SK-N-SH (cell line): ENCODE measurements at regions not wholly inside any gene's neighbourhood (a gene's known extent, or its start where the extent isn't known, plus 50 kb on each side); places are given as distances from the start of the nearest gene placed in this dataset.

ENCODE experiments used
- CTCF ChIA-PET: fragments of 300-600, 350-600 bp; formaldehyde crosslinking; extraction: SDS; loops from one replicate; lab custom pipeline; 2021; lab: Yijun Ruan, JAX
- POLR2A ChIA-PET: fragments of 350-600 bp; sonication (Branson Sonifier 250); formaldehyde crosslinking; extraction: SDS; loops from one replicate; lab custom pipeline; 2020; ENCODE audit warnings: antibody characterized with exemption, inconsistent platforms; lab: Yijun Ruan, JAX
- DNase-seq: peaks from one replicate; pipeline ENCODE4 v3.0.0; 2012
- H2AFZ ChIP-seq: fragments of 200-600 bp; sonication (generic); 2 replicates; pipeline ENCODE4 v1.8.1; 2016; ENCODE audit warnings: antibody characterized with exemption, mild to moderate bottlenecking, low read depth
- H3F3A ChIP-seq: fragments of 200-600 bp; sonication (generic); replicated peaks from 2 replicates; pipeline ENCODE3; 2016; ENCODE audit warnings: antibody characterized with exemption, mild to moderate bottlenecking; ENCODE audit not compliant: insufficient read depth
- H3K27ac ChIP-seq, 2 experiments: fragments of 200-500 bp in 1 of 2; fragments of 200-600 bp in 1 of 2; sonication (Bioruptor generic) in 1 of 2; sonication (generic), shearing (Covaris generic) in 1 of 2; 2 replicates each; pipeline versions ENCODE4 v1.5.1 to v1.6.1; 2014 to 2016; ENCODE audit warnings: low read depth in 2 of 2, inconsistent platforms in 1 of 2, low read length in 1 of 2, mild to moderate bottlenecking in 1 of 2, mixed read lengths in 1 of 2
- H3K27me3 ChIP-seq: fragments of 200-600 bp; sonication (generic), shearing (Covaris generic); 2 replicates; pipeline ENCODE4 v1.6.1; 2016; ENCODE audit warnings: mixed run types; ENCODE audit not compliant: insufficient read depth
- H3K36me3 ChIP-seq, 2 experiments: fragments of 200-500 bp in 1 of 2; fragments of 200-600 bp in 1 of 2; sonication (Bioruptor generic) in 1 of 2; sonication (generic) in 1 of 2; replicated peaks in 1 of 2; 2 replicates each; pipeline versions ENCODE3 to v1.5.1; 2014 to 2016; ENCODE audit warnings: low read length in 1 of 2, mild to moderate bottlenecking in 1 of 2; ENCODE audit not compliant: insufficient read depth in 2 of 2, control insufficient read depth in 1 of 2
- H3K4me1 ChIP-seq, 2 experiments: fragments of 200-500 bp in 1 of 2; fragments of 200-600 bp in 1 of 2; sonication (Bioruptor generic) in 1 of 2; sonication (generic), shearing (Covaris generic) in 1 of 2; 2 replicates each; pipeline versions ENCODE4 v1.5.1 to v1.6.1; 2014 to 2016; ENCODE audit warnings: low read depth in 1 of 2, low read length in 1 of 2, mixed run types in 1 of 2; ENCODE audit not compliant: insufficient read depth in 2 of 2, control insufficient read depth in 1 of 2
- H3K4me2 ChIP-seq: fragments of 200-600 bp; sonication (generic), shearing (Covaris generic); 2 replicates; pipeline ENCODE4 v1.6.1; 2017; ENCODE audit warnings: mixed run types
- H3K4me3 ChIP-seq, 2 experiments: fragments of 200-500 bp in 1 of 2; fragments of 200-600 bp in 1 of 2; sonication (Bioruptor generic) in 1 of 2; sonication (generic), shearing (Covaris generic) in 1 of 2; 2 replicates each; pipeline versions ENCODE4 v1.5.1 to v1.8.1; 2014 to 2016; ENCODE audit warnings: low read depth in 2 of 2, inconsistent platforms in 1 of 2, low read length in 1 of 2, mild to moderate bottlenecking in 1 of 2, mixed read lengths in 1 of 2, moderate library complexity in 1 of 2
- H3K79me2 ChIP-seq: fragments of 200-600 bp; sonication (generic); 2 replicates; pipeline ENCODE4 v1.8.1; 2017; ENCODE audit warnings: mild to moderate bottlenecking; ENCODE audit not compliant: insufficient read depth
- H3K9ac ChIP-seq: fragments of 200-600 bp; sonication (generic); 2 replicates; pipeline ENCODE4 v1.6.1; 2017; ENCODE audit warnings: mixed run types
- H3K9me2 ChIP-seq: fragments of 200-600 bp; sonication (generic); 2 replicates; pipeline ENCODE4 v1.6.1; 2017; ENCODE audit warnings: mixed run types
- H3K9me3 ChIP-seq: fragments of 200-600 bp; sonication (generic); 2 replicates; pipeline ENCODE4 v1.6.1; 2017; ENCODE audit warnings: mixed run types, mild to moderate bottlenecking, moderate library complexity
- H4K20me1 ChIP-seq: fragments of 200-600 bp; sonication (generic); 2 replicates; pipeline ENCODE4 v1.6.1; 2017; ENCODE audit warnings: mild to moderate bottlenecking, mixed run types; ENCODE audit not compliant: insufficient read depth
- ELF1 ChIP-seq: IDR thresholded peaks from 2 replicates; pipeline ENCODE4 v1.4.0; 2012
- EP300 ChIP-seq, 2 experiments: IDR thresholded peaks; 2 replicates each; pipeline versions ENCODE4 v1.4.0 to v1.6.1; 2012; ENCODE audit warnings: borderline replicate concordance in 1 of 2, low read depth in 1 of 2, low read length in 1 of 2
- EZH2phosphoT487 ChIP-seq: fragments of 200-600 bp; sonication (generic); IDR thresholded peaks from 2 replicates; pipeline ENCODE4 v1.6.1; 2017; ENCODE audit warnings: low read depth, mixed run types, mild to moderate bottlenecking, antibody characterized with exemption, moderate library complexity, borderline replicate concordance
- FOSL2 ChIP-seq: IDR thresholded peaks from 2 replicates; pipeline ENCODE4 v1.4.0; 2012; ENCODE audit warnings: low read depth, mild to moderate bottlenecking, moderate library complexity, borderline replicate concordance
- GATA2 ChIP-seq: sonication (generic); formaldehyde crosslinking; IDR thresholded peaks from 2 replicates; pipeline ENCODE4 v1.5.0; 2020; ENCODE audit warnings: mild to moderate bottlenecking, missing genetic modification reagents
- JUND ChIP-seq: IDR thresholded peaks from 2 replicates; pipeline ENCODE4 v1.4.0; 2012
- MAX ChIP-seq: IDR thresholded peaks from 2 replicates; pipeline ENCODE4 v1.4.0; 2012; ENCODE audit warnings: low read depth
- RAD21 ChIP-seq: IDR thresholded peaks from 2 replicates; pipeline ENCODE4 v1.6.1; 2012; ENCODE audit warnings: mild to moderate bottlenecking, low read length
- RFX5 ChIP-seq: IDR thresholded peaks from 2 replicates; pipeline ENCODE4 v1.6.1; 2012; ENCODE audit warnings: mild to moderate bottlenecking, improper control_type of control experiment, low read length
- TAF1 ChIP-seq: IDR thresholded peaks from 2 replicates; pipeline ENCODE4 v1.6.1; 2012; ENCODE audit warnings: low read depth, mild to moderate bottlenecking, low read length, moderate library complexity, borderline replicate concordance
- TCF12 ChIP-seq: IDR thresholded peaks from 2 replicates; pipeline ENCODE4 v1.4.0; 2012
- YY1 ChIP-seq: IDR thresholded peaks from 2 replicates; pipeline ENCODE4 v1.4.0; 2012; ENCODE audit warnings: low read depth, mild to moderate bottlenecking
- WGBS: methylation state at CpG from one replicate; pipeline ENCODE4 v1.1.6; 2017; ENCODE audit warnings: low lambda C conversion rate; 5-methylcytosine and 5-hydroxymethylcytosine counted together
- TF ChIP-seq, protein P1 (sequence below): fragments of 150-350 bp; IDR thresholded peaks from 2 replicates; pipeline ENCODE4 v1.6.1; 2017; ENCODE audit warnings: antibody characterized with exemption, low read length, low read depth, borderline replicate concordance
- TF ChIP-seq, protein P2 (sequence below): IDR thresholded peaks from 2 replicates; pipeline ENCODE4 v1.4.0; 2012; ENCODE audit warnings: low read depth, borderline replicate concordance

DNA sequence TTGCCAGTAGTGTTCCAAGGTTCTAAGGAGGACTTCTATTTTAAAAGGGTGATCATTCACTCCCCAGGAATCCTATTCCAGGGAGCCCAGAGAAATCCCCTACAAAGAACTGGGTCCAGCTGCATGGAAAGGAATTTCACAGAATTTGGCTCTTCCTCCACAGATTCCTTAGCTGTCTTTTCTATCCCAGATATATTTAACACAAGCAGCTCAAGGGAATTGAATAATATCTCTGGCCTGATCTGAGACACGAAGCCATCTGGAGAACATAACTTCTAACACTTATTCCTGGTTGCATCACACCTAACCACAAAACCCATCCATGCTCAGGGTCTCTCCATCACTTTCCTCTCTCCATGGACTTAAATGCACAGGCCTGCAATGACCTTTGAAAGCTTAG, 306.7 kb upstream of the ACVR2A start:
- DNase-seq = no peak
- Histone ChIP-seq H3K9ac (no peak overlapping the region), H2AFZ (no peak overlapping the region), H3K4me2 (no peak overlapping the region), H3K36me3 (no peaks in the 10 kb centered on the region), H4K20me1 (no peaks in the 10 kb centered on the region), H3K9me3 (no peaks in the 10 kb centered on the region), H3K4me3 (no peak overlapping the region), H3K4me1 (no peaks in the 10 kb centered on the region), H3K27me3 (no peaks in the 10 kb centered on the region), H3K9me2 (no peaks in the 10 kb centered on the region), H3K27ac (no peak overlapping the region), H3K79me2 (no peaks in the 10 kb centered on the region), H3F3A (no peaks in the 10 kb centered on the region)
- WGBS = 5% methylated on average over 1 of the region's 1 CpG
- CTCF ChIA-PET = no interaction called here
- TF ChIP-seq YY1 (no peak), EP300 (IDR thresholded peaks at IDR 0.05; ENCODE audit: borderline replicate concordance in 1 of 2, low read depth in 1 of 2, low read length in 1 of 2) (no peak), TCF12 (no peak), TAF1 (no peak), RFX5 (no peak), MAX (no peak), GATA2 (no peak), RAD21 (no peak)
- TF ChIP-seq, protein P1, sequence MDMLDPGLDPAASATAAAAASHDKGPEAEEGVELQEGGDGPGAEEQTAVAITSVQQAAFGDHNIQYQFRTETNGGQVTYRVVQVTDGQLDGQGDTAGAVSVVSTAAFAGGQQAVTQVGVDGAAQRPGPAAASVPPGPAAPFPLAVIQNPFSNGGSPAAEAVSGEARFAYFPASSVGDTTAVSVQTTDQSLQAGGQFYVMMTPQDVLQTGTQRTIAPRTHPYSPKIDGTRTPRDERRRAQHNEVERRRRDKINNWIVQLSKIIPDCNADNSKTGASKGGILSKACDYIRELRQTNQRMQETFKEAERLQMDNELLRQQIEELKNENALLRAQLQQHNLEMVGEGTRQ = no peak
- TF ChIP-seq, protein P2, sequence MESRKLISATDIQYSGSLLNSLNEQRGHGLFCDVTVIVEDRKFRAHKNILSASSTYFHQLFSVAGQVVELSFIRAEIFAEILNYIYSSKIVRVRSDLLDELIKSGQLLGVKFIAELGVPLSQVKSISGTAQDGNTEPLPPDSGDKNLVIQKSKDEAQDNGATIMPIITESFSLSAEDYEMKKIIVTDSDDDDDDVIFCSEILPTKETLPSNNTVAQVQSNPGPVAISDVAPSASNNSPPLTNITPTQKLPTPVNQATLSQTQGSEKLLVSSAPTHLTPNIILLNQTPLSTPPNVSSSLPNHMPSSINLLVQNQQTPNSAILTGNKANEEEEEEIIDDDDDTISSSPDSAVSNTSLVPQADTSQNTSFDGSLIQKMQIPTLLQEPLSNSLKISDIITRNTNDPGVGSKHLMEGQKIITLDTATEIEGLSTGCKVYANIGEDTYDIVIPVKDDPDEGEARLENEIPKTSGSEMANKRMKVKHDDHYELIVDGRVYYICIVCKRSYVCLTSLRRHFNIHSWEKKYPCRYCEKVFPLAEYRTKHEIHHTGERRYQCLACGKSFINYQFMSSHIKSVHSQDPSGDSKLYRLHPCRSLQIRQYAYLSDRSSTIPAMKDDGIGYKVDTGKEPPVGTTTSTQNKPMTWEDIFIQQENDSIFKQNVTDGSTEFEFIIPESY = no peak
- POLR2A ChIA-PET = no interaction called here

GRCh38 chr2:147531269-147531668, 313.6 kb upstream of the ACVR2A start:
- no peaks in the 10 kb centered on the region for H3K4me1 ChIP-seq
- H2AFZ ChIP-seq = no peak overlapping the region
- H3F3A ChIP-seq = no peaks in the 10 kb centered on the region
- no peak overlapping the region for H3K27ac ChIP-seq
- no peak overlapping the region for H3K4me2 ChIP-seq
- no peaks in the 10 kb centered on the region for H3K79me2 ChIP-seq
- H3K9ac ChIP-seq = no peak overlapping the region
- no peaks in the 10 kb centered on the region for H3K9me3 ChIP-seq
- no peak overlapping the region for H3K4me3 ChIP-seq
- no peaks in the 10 kb centered on the region; the same call in 1 of the 2 replicates for H3K27me3 ChIP-seq
- H3K9me2 ChIP-seq = no peaks in the 10 kb centered on the region
- ChIA-PET POLR2A (no interaction called here), CTCF (no interaction called here)
- H3K36me3 ChIP-seq = no peaks in the 10 kb centered on the region
- no peak for DNase-seq
- no peaks in the 10 kb centered on the region for H4K20me1 ChIP-seq
- no peak for TF ChIP-seq EZH2phosphoT487
- no peak for TF ChIP-seq JUND
- TF ChIP-seq ELF1 = no peak
- TF ChIP-seq FOSL2 = no peak
- 2% methylated on average over 3 of the region's 3 CpGs for WGBS
